OCI-LY1 (cell line): ENCODE measurements at regions not wholly inside any gene's neighbourhood (a gene's known extent, or its start where the extent isn't known, plus 50 kb on each side); places are given as distances from the start of the nearest gene placed in this dataset.

Experiments
- CTCF ChIP-seq: fragments of 200-600 bp; sonication (generic), shearing (Covaris generic); IDR thresholded peaks from 2 replicates; pipeline ENCODE4 v1.5.1; 2017; ENCODE audit warnings: mild to moderate bottlenecking, antibody characterized with exemption, low read length, moderate library complexity, mixed read lengths
- EZH2 ChIP-seq: fragments of 200-600 bp; sonication (generic), shearing (Covaris generic); IDR thresholded peaks from 2 replicates; pipeline ENCODE4 v1.8.0; 2017; ENCODE audit warnings: borderline replicate concordance, mixed run types, mild to moderate bottlenecking, antibody characterized with exemption, low read length, moderate library complexity, mixed read lengths

- TF ChIP-seq CTCF (no peak), EZH2 (no peak)
Observed at GRCh38 chr9:80797101-80797829, 892.1 kb downstream of the TLE1 start.
